GM21528 (cell line): ENCODE measurements at regions not wholly inside any gene's neighbourhood (a gene's known extent, or its start where the extent isn't known, plus 50 kb on each side); places are given as distances from the start of the nearest gene placed in this dataset.
"Not testable (repeated sequence)": the region's sequence is repeated elsewhere in the genome, so short reads cannot be mapped to it uniquely, and the experiment has no call there.

Experiments
- ATAC-seq: cut with Tn5 transposase; IDR thresholded peaks from one replicate; pipeline ENCODE4 v1.9.1; 2021; ENCODE audit warnings: mild to moderate bottlenecking, moderate library complexity; ENCODE audit not compliant: unreplicated experiment, low FRiP score

- no peak for ATAC-seq
Measured at GRCh38 chr4:128461291-128462102, 173.9 kb upstream of the PGRMC2 start.

GRCh38 chr4:128459547-128459946 lies 171.9 kb upstream of the PGRMC2 start:
- ATAC-seq: no peak

- no peak for ATAC-seq
Measured at GRCh38 chr4:128458816-128459215, 171.2 kb upstream of the PGRMC2 start.

GRCh38 chr4:128457726-128458125 lies 170.1 kb upstream of the PGRMC2 start:
- ATAC-seq: no peak

GRCh38 chr4:128456171-128456570 lies 168.6 kb upstream of the PGRMC2 start:
- ATAC-seq: no peak

- no peak for ATAC-seq
Measured at GRCh38 chr4:128455480-128455879, 167.9 kb upstream of the PGRMC2 start.

- peak; percentile 17 for ATAC-seq
Measured at GRCh38 chr4:128454881-128455280, 167.3 kb upstream of the PGRMC2 start.

- ATAC-seq: peak; percentile 99
Measured at GRCh38 chr4:128454281-128454871, 166.8 kb upstream of the PGRMC2 start.

GRCh38 chr4:128452415-128452814 lies 164.8 kb upstream of the PGRMC2 start:
- no peak for ATAC-seq

- no peak for ATAC-seq
Measured at GRCh38 chr4:128451270-128451905, 163.8 kb upstream of the PGRMC2 start.

GRCh38 chr4:128450326-128451120 lies 162.9 kb upstream of the PGRMC2 start:
- no peak for ATAC-seq

GRCh38 chr4:128449251-128449650 lies 161.6 kb upstream of the PGRMC2 start:
- no peak for ATAC-seq

- ATAC-seq: no peak
Measured at GRCh38 chr4:128444544-128445302, 157.1 kb upstream of the PGRMC2 start.

GRCh38 chr4:128440923-128441322 lies 153.3 kb upstream of the PGRMC2 start:
- no peak for ATAC-seq

- ATAC-seq: not testable (repeated sequence)
Measured at GRCh38 chr4:128437023-128437422, 149.4 kb upstream of the PGRMC2 start.

GRCh38 chr4:128429023-128429613 lies 141.5 kb upstream of the PGRMC2 start:
- ATAC-seq: not testable (repeated sequence)

- ATAC-seq: no peak
Measured at GRCh38 chr4:128428397-128428796, 140.8 kb upstream of the PGRMC2 start.

- ATAC-seq: no peak
Measured at GRCh38 chr4:128427832-128428366, 140.3 kb upstream of the PGRMC2 start.
